ENCODE measurements at regions not wholly inside any gene's neighbourhood (a gene's known extent, or its start where the extent isn't known, plus 50 kb on each side); places are given as distances from the start of the nearest gene placed in this dataset.
"Not testable (repeated sequence)": the region's sequence is repeated elsewhere in the genome, so short reads cannot be mapped to it uniquely, and the experiment has no call there.

- DNase-seq (ENCODE audit: insufficient read length, low spot score), result no peak
- FAIRE-seq, result no peak
Measured at GRCh38 chr6:82118150-82118562, 129.4 kb downstream of the IBTK start.

- FAIRE-seq, result no peak
Measured at GRCh38 chr6:82114748-82115147, 132.8 kb downstream of the IBTK start.

GRCh38 chr6:82113231-82113630 is 134.3 kb downstream of the IBTK start:
- DNase-seq (ENCODE audit: insufficient read length, low spot score) (no peak), FAIRE-seq (no peak)

More at GRCh38 chr6:82114748-82115147, 132.8 kb downstream of the IBTK start:
- DNase-seq (ENCODE audit: insufficient read length, low spot score), result no peak

GRCh38 chr6:82111818-82112217 is 135.7 kb downstream of the IBTK start:
- FAIRE-seq (no peak), DNase-seq (ENCODE audit: insufficient read length, low spot score) (no peak)

GRCh38 chr6:82111114-82111513 is 136.4 kb downstream of the IBTK start:
- DNase-seq (ENCODE audit: insufficient read length, low spot score), result no peak
- FAIRE-seq, result no peak

- not testable (repeated sequence) for DNase-seq (ENCODE audit: insufficient read length, low spot score); FAIRE-seq
Measured at GRCh38 chr6:82103171-82103570, 144.4 kb downstream of the IBTK start.

GRCh38 chr6:82101374-82102114 is 146.0 kb downstream of the IBTK start:
- FAIRE-seq; DNase-seq (ENCODE audit: insufficient read length, low spot score): not testable (repeated sequence)

- not testable (repeated sequence) for FAIRE-seq; DNase-seq (ENCODE audit: insufficient read length, low spot score)
Measured at GRCh38 chr6:82100763-82101162, 146.8 kb downstream of the IBTK start.

GRCh38 chr6:82097676-82098075 is 149.9 kb downstream of the IBTK start:
- no peak for FAIRE-seq
- DNase-seq (ENCODE audit: insufficient read length, low spot score), result no peak

GRCh38 chr6:82095091-82095490 is 152.5 kb downstream of the IBTK start:
- no peak for FAIRE-seq
- DNase-seq (ENCODE audit: insufficient read length, low spot score), result no peak

- FAIRE-seq, result no peak
- DNase-seq (ENCODE audit: insufficient read length, low spot score), result no peak
Measured at GRCh38 chr6:82094166-82094806, 153.3 kb downstream of the IBTK start.

- DNase-seq (ENCODE audit: insufficient read length, low spot score) (no peak), FAIRE-seq (no peak)
Measured at GRCh38 chr6:82088978-82089771, 158.4 kb downstream of the IBTK start.

GRCh38 chr6:82086944-82087343 is 160.6 kb downstream of the IBTK start:
- no peak for FAIRE-seq

GRCh38 chr6:82085701-82086100 is 161.8 kb downstream of the IBTK start:
- DNase-seq (ENCODE audit: insufficient read length, low spot score) (no peak), FAIRE-seq (no peak)

More at GRCh38 chr6:82086944-82087343, 160.6 kb downstream of the IBTK start:
- DNase-seq (ENCODE audit: insufficient read length, low spot score), result no peak

- DNase-seq (ENCODE audit: insufficient read length, low spot score) (no peak), FAIRE-seq (no peak)
Measured at GRCh38 chr6:82084324-82084920, 163.1 kb downstream of the IBTK start.

- DNase-seq (ENCODE audit: insufficient read length, low spot score) (no peak), FAIRE-seq (no peak)
Measured at GRCh38 chr6:82083646-82084045, 163.9 kb downstream of the IBTK start.

- no peak for FAIRE-seq
- no peak for DNase-seq (ENCODE audit: insufficient read length, low spot score)
Measured at GRCh38 chr6:82080767-82081166, 166.8 kb downstream of the IBTK start.

GRCh38 chr6:82078286-82078908 is 169.1 kb downstream of the IBTK start:
- DNase-seq (ENCODE audit: insufficient read length, low spot score) (no peak), FAIRE-seq (no peak)

- FAIRE-seq (no peak), DNase-seq (ENCODE audit: insufficient read length, low spot score) (no peak)
Measured at GRCh38 chr6:82076916-82077315, 170.6 kb downstream of the IBTK start.

GRCh38 chr6:82074556-82074955 is 173.0 kb downstream of the IBTK start:
- FAIRE-seq, result no peak
- DNase-seq (ENCODE audit: insufficient read length, low spot score), result no peak

- no peak for DNase-seq (ENCODE audit: insufficient read length, low spot score)
- no peak for FAIRE-seq
Measured at GRCh38 chr6:82073484-82073883, 174.1 kb downstream of the IBTK start.

Data from HTR-8/SVneo (cell line).